Prostate gland (tissue), 2 donors: ENCODE measurements at regions not wholly inside any gene's neighbourhood (a gene's known extent, or its start where the extent isn't known, plus 50 kb on each side); places are given as distances from the start of the nearest gene placed in this dataset.
"Not testable (repeated sequence)": the region's sequence is repeated elsewhere in the genome, so short reads cannot be mapped to it uniquely, and the experiment has no call there.

Source experiments
- POLR2A ChIP-seq: fragments of 450-650 bp; IDR thresholded peaks from one replicate; pipeline ENCODE4 v1.6.1; 2016; ENCODE audit warnings: antibody characterized with exemption, mild to moderate bottlenecking
- TF ChIP-seq, protein P1 (sequence below), 4 experiments: fragments of 200-600 bp in 2 of 4; fragments of 450-650 bp in 2 of 4; sonication (generic) in 2 of 4; IDR thresholded peaks; 1 replicate in 3 of 4; 2 replicates in 1 of 4; pipeline ENCODE4 v1.5.1; 2016 to 2019; ENCODE audit warnings: antibody characterized with exemption in 4 of 4, mild to moderate bottlenecking in 2 of 4, moderate library complexity in 2 of 4

DNA sequence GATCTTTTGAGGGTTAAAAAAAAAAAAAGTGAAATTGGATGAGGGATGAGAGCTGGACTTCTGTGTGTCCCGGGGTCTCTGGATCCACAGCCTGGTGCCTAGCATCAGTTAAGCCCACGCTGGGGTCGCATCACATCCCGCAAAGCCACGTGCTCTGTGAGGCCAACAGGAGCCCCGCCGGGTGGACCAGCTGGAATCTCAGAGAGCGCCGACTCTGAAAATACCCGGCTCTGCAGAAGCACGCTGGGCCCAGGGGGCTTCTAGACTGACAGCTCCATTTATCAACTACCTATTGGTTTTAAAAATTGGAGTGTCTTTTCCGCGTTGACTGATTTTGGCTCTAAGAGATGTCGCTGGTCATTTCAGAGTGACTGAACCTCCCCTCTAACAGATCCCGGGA is 164.1 kb upstream of the PLGLB2 start:
- TF ChIP-seq, protein P1, sequence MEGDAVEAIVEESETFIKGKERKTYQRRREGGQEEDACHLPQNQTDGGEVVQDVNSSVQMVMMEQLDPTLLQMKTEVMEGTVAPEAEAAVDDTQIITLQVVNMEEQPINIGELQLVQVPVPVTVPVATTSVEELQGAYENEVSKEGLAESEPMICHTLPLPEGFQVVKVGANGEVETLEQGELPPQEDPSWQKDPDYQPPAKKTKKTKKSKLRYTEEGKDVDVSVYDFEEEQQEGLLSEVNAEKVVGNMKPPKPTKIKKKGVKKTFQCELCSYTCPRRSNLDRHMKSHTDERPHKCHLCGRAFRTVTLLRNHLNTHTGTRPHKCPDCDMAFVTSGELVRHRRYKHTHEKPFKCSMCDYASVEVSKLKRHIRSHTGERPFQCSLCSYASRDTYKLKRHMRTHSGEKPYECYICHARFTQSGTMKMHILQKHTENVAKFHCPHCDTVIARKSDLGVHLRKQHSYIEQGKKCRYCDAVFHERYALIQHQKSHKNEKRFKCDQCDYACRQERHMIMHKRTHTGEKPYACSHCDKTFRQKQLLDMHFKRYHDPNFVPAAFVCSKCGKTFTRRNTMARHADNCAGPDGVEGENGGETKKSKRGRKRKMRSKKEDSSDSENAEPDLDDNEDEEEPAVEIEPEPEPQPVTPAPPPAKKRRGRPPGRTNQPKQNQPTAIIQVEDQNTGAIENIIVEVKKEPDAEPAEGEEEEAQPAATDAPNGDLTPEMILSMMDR (IDR thresholded peaks at IDR 0.05): not testable (repeated sequence)
- TF ChIP-seq POLR2A: not testable (repeated sequence)
